Liver (tissue), 8 donors: ENCODE measurements at regions not wholly inside any gene's neighbourhood (a gene's known extent, or its start where the extent isn't known, plus 50 kb on each side); places are given as distances from the start of the nearest gene placed in this dataset.

ENCODE experiments used
- DNase-seq: peaks from one replicate; pipeline ENCODE4 v3.0.0-alpha.2; 2017; ENCODE audit warnings: low spot score
- H3K27ac ChIP-seq, 2 donors: one replicate each; pipeline ENCODE4 v1.7.0; 2013; ENCODE audit warnings: inconsistent platforms in 2 of 2, low read length in 2 of 2, control low read depth in 1 of 2, low read depth in 1 of 2, mild to moderate bottlenecking in 1 of 2
- H3K27me3 ChIP-seq, 4 donors: one replicate each; pipeline versions ENCODE4 v1.6.1 to v1.7.0; 2013; ENCODE audit warnings: low read length in 3 of 4, inconsistent platforms in 1 of 4, mild to moderate bottlenecking in 1 of 4, moderate library complexity in 1 of 4; ENCODE audit not compliant: control insufficient read depth in 4 of 4, insufficient read depth in 4 of 4
- H3K36me3 ChIP-seq, 4 donors: one replicate each; pipeline versions ENCODE4 v1.6.1 to v1.7.0; 2013; ENCODE audit warnings: low read length in 3 of 4, mild to moderate bottlenecking in 3 of 4, low read depth in 1 of 4, moderate library complexity in 1 of 4; ENCODE audit not compliant: control insufficient read depth in 4 of 4, insufficient read depth in 3 of 4
- H3K4me1 ChIP-seq, 4 donors: one replicate each; pipeline versions ENCODE4 v1.6.1 to v1.7.0; 2013; ENCODE audit warnings: low read length in 3 of 4, mild to moderate bottlenecking in 3 of 4, moderate library complexity in 1 of 4; ENCODE audit not compliant: control insufficient read depth in 4 of 4, insufficient read depth in 4 of 4
- H3K4me3 ChIP-seq, 3 donors: one replicate each; pipeline versions ENCODE4 v1.6.1 to v1.7.0; 2013; ENCODE audit warnings: low read length in 3 of 3, control low read depth in 1 of 3, low read depth in 1 of 3, mild to moderate bottlenecking in 1 of 3
- H3K9ac ChIP-seq, 2 donors: one replicate each; pipeline ENCODE4 v1.7.0; 2013; ENCODE audit warnings: low read length in 2 of 2, mild to moderate bottlenecking in 2 of 2, moderate library complexity in 2 of 2, control low read depth in 1 of 2, low read depth in 1 of 2
- H3K9me3 ChIP-seq, 4 donors: one replicate each; pipeline versions ENCODE4 v1.6.1 to v1.7.0; 2013; ENCODE audit warnings: low read length in 3 of 4; ENCODE audit not compliant: control insufficient read depth in 4 of 4
- ATF3 ChIP-seq: IDR thresholded peaks from 2 replicates; pipeline ENCODE4 v1.6.1; 2016; ENCODE audit warnings: antibody characterized with exemption
- CTCF ChIP-seq: fragments of 150-350 bp; IDR thresholded peaks from 2 replicates; pipeline ENCODE4 v1.5.1; 2017; ENCODE audit warnings: improper control_type of control experiment, low read depth, low read length; ENCODE audit not compliant: missing input control
- EGR1 ChIP-seq, 2 donors: IDR thresholded peaks; 2 replicates each; pipeline ENCODE4 v1.6.1; 2016 to 2018; ENCODE audit warnings: antibody characterized with exemption in 2 of 2, low read depth in 2 of 2
- GABPA ChIP-seq, 2 donors: IDR thresholded peaks in 1 of 2; conservative IDR thresholded peaks in 1 of 2; 2 replicates each; pipeline ENCODE4 v1.6.1; 2016; ENCODE audit warnings: antibody characterized with exemption in 2 of 2, mild to moderate bottlenecking in 1 of 2, moderate library complexity in 1 of 2
- HNF4A ChIP-seq, 2 donors: conservative IDR thresholded peaks; 2 replicates each; pipeline ENCODE4 v1.6.1; 2016; ENCODE audit warnings: antibody characterized with exemption in 2 of 2, mild to moderate bottlenecking in 2 of 2
- HNF4G ChIP-seq: IDR thresholded peaks from 2 replicates; pipeline ENCODE4 v1.6.1; 2016; ENCODE audit warnings: antibody characterized with exemption
- JUND ChIP-seq, 2 donors: IDR thresholded peaks; 2 replicates each; pipeline ENCODE4 v1.6.1; 2016; ENCODE audit warnings: antibody characterized with exemption in 2 of 2
- NR2F2 ChIP-seq: IDR thresholded peaks from 2 replicates; pipeline ENCODE4 v1.6.1; 2016; ENCODE audit warnings: antibody characterized with exemption
- RAD21 ChIP-seq, 2 donors: IDR thresholded peaks; 2 replicates each; pipeline ENCODE4 v1.6.1; 2016; ENCODE audit warnings: antibody characterized with exemption in 2 of 2, mild to moderate bottlenecking in 2 of 2
- REST ChIP-seq: IDR thresholded peaks from 2 replicates; pipeline ENCODE4 v1.6.1; 2016; ENCODE audit warnings: antibody characterized with exemption, mild to moderate bottlenecking
- RXRA ChIP-seq, 2 donors: IDR thresholded peaks; 2 replicates each; pipeline ENCODE4 v1.6.1; 2017 to 2018; ENCODE audit warnings: antibody characterized with exemption in 2 of 2, mild to moderate bottlenecking in 1 of 2
- TAF1 ChIP-seq: conservative IDR thresholded peaks from 2 replicates; pipeline ENCODE4 v1.6.1; 2016; ENCODE audit warnings: antibody characterized with exemption, mild to moderate bottlenecking
- WGBS: extraction: QIAGEN DNeasy Blood & Tissue Kit; methylation state at CpG from one replicate; pipeline ENCODE4 v1.1.7; 2013; 5-methylcytosine and 5-hydroxymethylcytosine counted together
- TF ChIP-seq, protein P1 (sequence below): IDR thresholded peaks from 2 replicates; pipeline ENCODE4 v1.6.1; 2016; ENCODE audit warnings: antibody characterized with exemption
- TF ChIP-seq, protein P2 (sequence below): IDR thresholded peaks from 2 replicates; pipeline ENCODE4 v1.6.1; 2016; ENCODE audit warnings: antibody characterized with exemption
- donor health status: healthy.
- donor health status: healthy.
- donor health status: healthy.
- donor health status: healthy.
- donor health status: healthy.

DNA sequence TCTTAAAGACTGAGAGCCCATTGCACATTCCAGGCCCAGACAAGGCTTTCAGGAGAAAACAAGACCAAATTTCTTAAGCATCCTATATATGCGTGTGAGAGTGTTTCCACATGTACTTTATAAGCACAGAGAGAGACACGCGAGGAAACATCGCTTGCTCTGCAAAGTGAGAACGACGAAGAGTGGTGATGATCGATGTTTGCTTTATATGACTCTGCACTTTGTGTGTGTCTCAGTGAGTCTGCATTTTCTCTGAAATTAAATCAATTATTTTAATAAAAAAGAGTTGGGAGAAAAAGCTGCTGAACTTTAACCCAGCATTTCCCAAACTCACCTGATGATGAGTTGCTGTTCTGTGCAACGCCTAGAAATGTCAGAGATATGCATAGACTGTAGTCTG lies 61.7 kb upstream of the ZMIZ1 start:
- Histone ChIP-seq H3K4me1 (peaks cover 0 to 4% (median 1%) of the 10 kb centered on the region in 4 donors), H3K9me3 (no peaks in the 10 kb centered on the region), H3K36me3 (no peaks in the 10 kb centered on the region), H3K9ac (no peak overlapping the region), H3K27ac (no peak overlapping the region), H3K4me3 (no peak overlapping the region), H3K27me3 (no peaks in the 10 kb centered on the region)
- TF ChIP-seq CTCF (no peak), TAF1 (no peak), HNF4G (no peak)
- no peak for DNase-seq
- whole genome bisulfite sequencing = 92% methylated on average over 8 of the region's 8 CpGs

DNA sequence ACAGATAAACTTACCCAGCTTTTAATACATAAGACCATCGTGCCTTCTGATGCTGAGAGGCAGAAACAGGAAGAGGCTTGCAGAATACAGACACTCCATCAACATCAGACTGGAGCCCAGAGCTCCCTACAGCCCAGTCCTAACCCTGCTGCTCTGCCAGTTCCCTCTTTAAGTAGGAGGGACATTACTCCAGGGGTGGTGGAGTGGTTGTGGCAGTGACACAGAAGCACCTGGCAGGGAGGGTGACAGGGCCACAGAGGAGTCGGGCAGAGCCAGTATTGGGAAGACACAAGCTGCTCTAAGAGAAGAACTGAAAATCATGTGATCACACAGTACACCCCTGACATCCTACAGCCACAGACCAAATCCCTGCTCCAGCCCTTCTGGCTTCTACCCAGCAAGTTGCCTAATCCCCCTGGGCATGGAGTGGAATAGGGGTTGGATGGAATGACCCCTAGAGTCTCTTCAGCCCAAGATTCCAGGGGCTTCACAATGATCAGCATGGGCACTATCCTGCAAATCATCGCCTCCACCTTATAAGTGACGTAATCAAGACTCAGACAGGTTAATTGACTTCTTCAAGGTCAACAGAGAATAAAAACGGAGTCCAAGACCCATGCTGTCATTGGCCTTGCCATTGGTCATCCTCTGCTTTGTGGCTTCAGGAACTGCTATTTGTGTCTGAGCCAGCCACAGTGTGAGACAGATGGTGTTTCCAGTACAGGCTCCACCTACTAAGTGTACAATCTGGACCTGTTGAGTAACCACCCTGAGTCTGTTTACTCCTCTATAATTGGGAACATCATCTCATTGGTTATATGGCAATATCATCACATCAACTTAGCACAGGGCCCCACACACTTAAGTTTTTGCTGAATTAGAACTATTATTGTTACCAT lies 61.1 kb upstream of the ZMIZ1 start:
- no peak for TF ChIP-seq GABPA (IDR thresholded peaks at IDR 0.05 in 1 of 2, conservative IDR thresholded peaks at IDR 0.05 in 1 of 2)
- TF ChIP-seq, protein P1, sequence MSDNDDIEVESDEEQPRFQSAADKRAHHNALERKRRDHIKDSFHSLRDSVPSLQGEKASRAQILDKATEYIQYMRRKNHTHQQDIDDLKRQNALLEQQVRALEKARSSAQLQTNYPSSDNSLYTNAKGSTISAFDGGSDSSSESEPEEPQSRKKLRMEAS = no peak
- peak in 1 of 2 donors; percentile 45 for TF ChIP-seq RXRA (IDR thresholded peaks at IDR 0.05)
- TF ChIP-seq, protein P2, sequence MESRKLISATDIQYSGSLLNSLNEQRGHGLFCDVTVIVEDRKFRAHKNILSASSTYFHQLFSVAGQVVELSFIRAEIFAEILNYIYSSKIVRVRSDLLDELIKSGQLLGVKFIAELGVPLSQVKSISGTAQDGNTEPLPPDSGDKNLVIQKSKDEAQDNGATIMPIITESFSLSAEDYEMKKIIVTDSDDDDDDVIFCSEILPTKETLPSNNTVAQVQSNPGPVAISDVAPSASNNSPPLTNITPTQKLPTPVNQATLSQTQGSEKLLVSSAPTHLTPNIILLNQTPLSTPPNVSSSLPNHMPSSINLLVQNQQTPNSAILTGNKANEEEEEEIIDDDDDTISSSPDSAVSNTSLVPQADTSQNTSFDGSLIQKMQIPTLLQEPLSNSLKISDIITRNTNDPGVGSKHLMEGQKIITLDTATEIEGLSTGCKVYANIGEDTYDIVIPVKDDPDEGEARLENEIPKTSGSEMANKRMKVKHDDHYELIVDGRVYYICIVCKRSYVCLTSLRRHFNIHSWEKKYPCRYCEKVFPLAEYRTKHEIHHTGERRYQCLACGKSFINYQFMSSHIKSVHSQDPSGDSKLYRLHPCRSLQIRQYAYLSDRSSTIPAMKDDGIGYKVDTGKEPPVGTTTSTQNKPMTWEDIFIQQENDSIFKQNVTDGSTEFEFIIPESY = no peak
- TF ChIP-seq HNF4A (conservative IDR thresholded peaks at IDR 0.05) = peak in 1 of 2 donors; percentile 19
- no peak for TF ChIP-seq RAD21 (IDR thresholded peaks at IDR 0.05)
- Histone ChIP-seq H3K36me3 (no peaks in the 10 kb centered on the region), H3K4me3 (no peak overlapping the region), H3K27me3 (no peaks in the 10 kb centered on the region), H3K27ac (no peak overlapping the region), H3K4me1 (peaks cover 0 to 4% (median 2%) of the 10 kb centered on the region in 4 donors), H3K9me3 (no peaks in the 10 kb centered on the region), H3K9ac (no peak overlapping the region)
- no peak for DNase-seq
- WGBS = 84% methylated on average over 5 of the region's 5 CpGs

DNA sequence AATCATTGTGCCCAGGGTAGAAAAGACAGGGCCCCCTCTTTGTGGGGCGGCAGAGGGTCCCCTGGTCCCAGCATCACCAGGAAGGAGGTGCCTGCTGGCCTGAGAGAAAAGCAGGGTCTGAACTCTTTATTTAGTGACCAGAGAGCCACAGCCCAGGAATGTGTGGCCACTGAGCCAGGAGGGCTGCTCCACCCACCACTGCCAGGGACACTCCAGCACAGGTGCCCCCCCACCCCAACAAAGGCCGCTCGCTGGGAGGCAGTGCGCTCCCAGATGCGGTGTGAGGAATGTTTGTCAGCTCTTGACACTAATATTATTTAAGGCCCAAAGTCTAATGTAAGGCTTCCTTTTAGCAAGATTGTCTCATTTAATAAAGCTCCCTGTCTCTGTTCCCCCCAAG lies 59.6 kb upstream of the ZMIZ1 start:
- DNase-seq = no peak
- no peaks in the 10 kb centered on the region for H3K27me3 ChIP-seq
- WGBS = 97% methylated on average over 5 of the region's 5 CpGs
- peaks cover 2 to 16% (median 10%) of the 10 kb centered on the region in 4 donors for H3K4me1 ChIP-seq
- H3K27ac ChIP-seq = no peak overlapping the region
- no peak overlapping the region for H3K9ac ChIP-seq
- no peaks in the 10 kb centered on the region for H3K9me3 ChIP-seq
- no peak overlapping the region for H3K4me3 ChIP-seq
- no peaks in the 10 kb centered on the region for H3K36me3 ChIP-seq
- TF ChIP-seq ATF3 (no peak), HNF4A (conservative IDR thresholded peaks at IDR 0.05) (no peak), JUND (IDR thresholded peaks at IDR 0.05) (no peak), NR2F2 (no peak), TAF1 (no peak), REST (no peak), EGR1 (IDR thresholded peaks at IDR 0.05; ENCODE audit: low read depth in 2 of 2) (no peak)
- TF ChIP-seq, protein P1 = no peak
- TF ChIP-seq, protein P2 = no peak
